Ishikawa (cell line): ENCODE measurements at regions not wholly inside any gene's neighbourhood (a gene's known extent, or its start where the extent isn't known, plus 50 kb on each side); places are given as distances from the start of the nearest gene placed in this dataset.

Experiments
- CEBPB ChIP-seq: IDR thresholded peaks from 2 replicates; pipeline ENCODE4 v1.6.1; 2012
- CREB1 ChIP-seq: IDR thresholded peaks from 2 replicates; pipeline ENCODE4 v1.6.1; 2012; ENCODE audit warnings: low read depth
- EGR1 ChIP-seq: IDR thresholded peaks from 2 replicates; pipeline ENCODE4 v1.6.1; 2012
- EP300 ChIP-seq: IDR thresholded peaks from 2 replicates; pipeline ENCODE4 v1.6.1; 2012; ENCODE audit warnings: borderline replicate concordance
- FOXM1 ChIP-seq: IDR thresholded peaks from 2 replicates; pipeline ENCODE4 v1.6.1; 2012; ENCODE audit warnings: low read depth, borderline replicate concordance
- NFIC ChIP-seq: IDR thresholded peaks from 2 replicates; pipeline ENCODE4 v1.6.1; 2012
- RAD21 ChIP-seq: IDR thresholded peaks from 2 replicates; pipeline ENCODE4 v1.6.1; 2012; ENCODE audit warnings: low read depth
- TAF1 ChIP-seq: IDR thresholded peaks from 2 replicates; pipeline ENCODE4 v1.6.1; 2012; ENCODE audit warnings: low read depth, mild to moderate bottlenecking
- TCF12 ChIP-seq: IDR thresholded peaks from 2 replicates; pipeline ENCODE4 v1.6.1; 2012; ENCODE audit warnings: low read depth
- TEAD4 ChIP-seq: IDR thresholded peaks from 2 replicates; pipeline ENCODE4 v1.6.1; 2012
- YY1 ChIP-seq: IDR thresholded peaks from 2 replicates; pipeline ENCODE4 v1.6.1; 2012; ENCODE audit warnings: low read depth
- ZBTB7A ChIP-seq: IDR thresholded peaks from 2 replicates; pipeline ENCODE4 v1.6.1; 2012; ENCODE audit warnings: low read depth
- TF ChIP-seq, protein P1 (sequence below): IDR thresholded peaks from 2 replicates; pipeline ENCODE4 v1.6.1; 2012
- TF ChIP-seq, protein P2 (sequence below): IDR thresholded peaks from 2 replicates; pipeline ENCODE4 v1.6.1; 2012
- TF ChIP-seq, protein P3 (sequence below): IDR thresholded peaks from 2 replicates; pipeline ENCODE4 v1.6.1; 2012; ENCODE audit warnings: low read depth, mild to moderate bottlenecking

DNA sequence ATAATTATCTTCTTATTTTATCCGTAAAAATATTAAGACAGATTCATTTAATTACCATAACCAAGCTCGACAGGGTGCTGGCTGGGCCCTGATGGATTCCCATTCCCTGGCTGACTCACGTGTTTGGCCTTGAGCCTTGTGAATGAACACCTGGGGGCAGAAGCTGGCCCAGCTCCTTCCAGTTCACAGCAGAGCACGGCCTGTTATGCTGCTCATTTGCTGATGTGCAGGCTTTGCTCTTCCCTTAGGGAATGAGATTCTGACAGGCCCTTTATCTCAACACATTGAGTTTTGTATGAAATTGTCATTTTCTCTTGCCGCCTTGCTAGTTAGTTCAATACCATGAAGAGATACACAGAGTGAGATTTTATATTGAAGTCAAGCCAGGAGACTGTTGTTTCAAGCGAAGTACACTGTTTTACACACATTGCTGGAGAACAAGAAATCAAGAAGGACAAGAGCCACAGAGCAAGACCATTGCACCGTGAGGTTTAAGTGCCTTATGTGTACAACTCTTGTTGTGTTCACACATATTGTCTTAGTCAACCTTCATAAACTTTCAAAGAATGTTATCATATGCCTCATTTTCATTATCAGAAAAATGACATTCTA is 1583.3 kb downstream of the STIM2 start:
- TF ChIP-seq NFIC (no peak), FOXM1 (no peak)
- TF ChIP-seq, protein P1, sequence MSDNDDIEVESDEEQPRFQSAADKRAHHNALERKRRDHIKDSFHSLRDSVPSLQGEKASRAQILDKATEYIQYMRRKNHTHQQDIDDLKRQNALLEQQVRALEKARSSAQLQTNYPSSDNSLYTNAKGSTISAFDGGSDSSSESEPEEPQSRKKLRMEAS: no peak

DNA sequence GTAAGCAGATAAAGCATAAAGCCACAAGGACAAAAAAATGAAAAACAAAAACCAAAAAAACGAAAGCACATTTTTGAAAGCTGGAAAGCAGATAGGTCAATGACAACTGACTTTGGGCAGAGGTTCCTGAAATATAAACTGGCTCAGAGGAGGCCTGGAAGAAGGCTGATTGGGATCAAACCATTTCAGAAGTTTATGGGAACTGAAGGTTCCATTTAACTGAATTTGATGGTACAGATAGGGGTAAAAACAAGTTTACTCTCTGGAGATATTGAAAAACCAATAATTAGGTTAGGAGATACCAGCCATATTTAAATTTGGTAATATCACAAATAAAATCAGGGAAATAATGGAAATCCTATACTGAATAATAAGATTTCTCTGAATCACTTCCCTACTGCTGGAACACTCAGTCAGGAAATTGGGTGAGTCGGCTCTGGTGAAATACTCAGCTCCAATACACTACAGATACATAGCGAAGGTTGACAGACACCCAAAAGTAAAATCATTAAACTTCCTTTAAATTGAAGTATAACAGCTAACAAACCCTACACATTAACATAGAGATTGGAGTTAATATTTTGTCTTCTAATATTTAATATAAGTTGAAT is 1584.3 kb downstream of the STIM2 start:
- no peak for TF ChIP-seq EP300
- TF ChIP-seq CEBPB: no peak
- no peak for TF ChIP-seq YY1
- TF ChIP-seq, protein P2, sequence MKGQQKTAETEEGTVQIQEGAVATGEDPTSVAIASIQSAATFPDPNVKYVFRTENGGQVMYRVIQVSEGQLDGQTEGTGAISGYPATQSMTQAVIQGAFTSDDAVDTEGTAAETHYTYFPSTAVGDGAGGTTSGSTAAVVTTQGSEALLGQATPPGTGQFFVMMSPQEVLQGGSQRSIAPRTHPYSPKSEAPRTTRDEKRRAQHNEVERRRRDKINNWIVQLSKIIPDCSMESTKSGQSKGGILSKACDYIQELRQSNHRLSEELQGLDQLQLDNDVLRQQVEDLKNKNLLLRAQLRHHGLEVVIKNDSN: no peak
- TF ChIP-seq, protein P3, sequence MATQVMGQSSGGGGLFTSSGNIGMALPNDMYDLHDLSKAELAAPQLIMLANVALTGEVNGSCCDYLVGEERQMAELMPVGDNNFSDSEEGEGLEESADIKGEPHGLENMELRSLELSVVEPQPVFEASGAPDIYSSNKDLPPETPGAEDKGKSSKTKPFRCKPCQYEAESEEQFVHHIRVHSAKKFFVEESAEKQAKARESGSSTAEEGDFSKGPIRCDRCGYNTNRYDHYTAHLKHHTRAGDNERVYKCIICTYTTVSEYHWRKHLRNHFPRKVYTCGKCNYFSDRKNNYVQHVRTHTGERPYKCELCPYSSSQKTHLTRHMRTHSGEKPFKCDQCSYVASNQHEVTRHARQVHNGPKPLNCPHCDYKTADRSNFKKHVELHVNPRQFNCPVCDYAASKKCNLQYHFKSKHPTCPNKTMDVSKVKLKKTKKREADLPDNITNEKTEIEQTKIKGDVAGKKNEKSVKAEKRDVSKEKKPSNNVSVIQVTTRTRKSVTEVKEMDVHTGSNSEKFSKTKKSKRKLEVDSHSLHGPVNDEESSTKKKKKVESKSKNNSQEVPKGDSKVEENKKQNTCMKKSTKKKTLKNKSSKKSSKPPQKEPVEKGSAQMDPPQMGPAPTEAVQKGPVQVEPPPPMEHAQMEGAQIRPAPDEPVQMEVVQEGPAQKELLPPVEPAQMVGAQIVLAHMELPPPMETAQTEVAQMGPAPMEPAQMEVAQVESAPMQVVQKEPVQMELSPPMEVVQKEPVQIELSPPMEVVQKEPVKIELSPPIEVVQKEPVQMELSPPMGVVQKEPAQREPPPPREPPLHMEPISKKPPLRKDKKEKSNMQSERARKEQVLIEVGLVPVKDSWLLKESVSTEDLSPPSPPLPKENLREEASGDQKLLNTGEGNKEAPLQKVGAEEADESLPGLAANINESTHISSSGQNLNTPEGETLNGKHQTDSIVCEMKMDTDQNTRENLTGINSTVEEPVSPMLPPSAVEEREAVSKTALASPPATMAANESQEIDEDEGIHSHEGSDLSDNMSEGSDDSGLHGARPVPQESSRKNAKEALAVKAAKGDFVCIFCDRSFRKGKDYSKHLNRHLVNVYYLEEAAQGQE: no peak
- TF ChIP-seq, protein P1: no peak

DNA sequence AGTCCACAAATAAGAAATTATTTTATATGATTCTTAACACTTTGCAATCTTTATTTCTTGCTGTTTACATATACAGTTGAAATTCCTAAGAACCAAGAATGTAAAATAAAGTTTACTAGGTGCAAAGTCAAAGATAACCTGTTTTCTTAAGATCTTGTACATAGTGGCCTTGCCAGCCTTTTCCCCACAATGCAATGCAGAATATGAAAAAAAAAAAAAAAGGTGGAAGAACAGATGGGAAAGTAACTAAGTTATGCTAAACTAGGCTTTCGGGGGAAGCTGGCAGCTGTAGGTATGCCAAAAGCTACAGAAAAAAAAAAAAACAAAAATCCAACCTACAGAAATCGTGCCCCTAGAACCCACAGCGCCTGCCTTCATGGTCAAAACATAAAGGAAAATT is 1588.4 kb downstream of the STIM2 start:
- TF ChIP-seq ZBTB7A: no peak
- TF ChIP-seq NFIC: no peak
- TF ChIP-seq CEBPB: no peak

DNA sequence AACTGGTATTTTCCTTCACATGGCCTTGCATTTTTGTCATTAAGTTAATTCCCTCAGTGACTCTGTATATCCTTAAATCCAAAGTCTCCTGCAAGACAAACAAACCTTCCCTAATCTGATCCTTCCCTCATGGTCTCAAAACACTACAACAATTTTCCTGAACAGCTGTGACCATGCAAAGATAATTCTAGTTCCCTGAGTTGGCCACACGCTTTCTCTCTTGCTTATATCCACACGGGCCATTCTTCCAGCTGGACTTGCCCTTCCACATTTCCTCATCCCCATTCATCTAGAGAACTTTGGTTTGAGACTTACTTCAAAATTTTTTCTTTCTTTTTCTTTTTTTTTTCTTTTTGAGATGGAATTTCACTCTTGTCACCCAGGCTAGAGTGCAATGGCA is 1590.7 kb downstream of the STIM2 start:
- TF ChIP-seq YY1: no peak
- no peak for TF ChIP-seq TEAD4
- TF ChIP-seq, protein P1: no peak
- TF ChIP-seq CEBPB: no peak
- no peak for TF ChIP-seq RAD21

DNA sequence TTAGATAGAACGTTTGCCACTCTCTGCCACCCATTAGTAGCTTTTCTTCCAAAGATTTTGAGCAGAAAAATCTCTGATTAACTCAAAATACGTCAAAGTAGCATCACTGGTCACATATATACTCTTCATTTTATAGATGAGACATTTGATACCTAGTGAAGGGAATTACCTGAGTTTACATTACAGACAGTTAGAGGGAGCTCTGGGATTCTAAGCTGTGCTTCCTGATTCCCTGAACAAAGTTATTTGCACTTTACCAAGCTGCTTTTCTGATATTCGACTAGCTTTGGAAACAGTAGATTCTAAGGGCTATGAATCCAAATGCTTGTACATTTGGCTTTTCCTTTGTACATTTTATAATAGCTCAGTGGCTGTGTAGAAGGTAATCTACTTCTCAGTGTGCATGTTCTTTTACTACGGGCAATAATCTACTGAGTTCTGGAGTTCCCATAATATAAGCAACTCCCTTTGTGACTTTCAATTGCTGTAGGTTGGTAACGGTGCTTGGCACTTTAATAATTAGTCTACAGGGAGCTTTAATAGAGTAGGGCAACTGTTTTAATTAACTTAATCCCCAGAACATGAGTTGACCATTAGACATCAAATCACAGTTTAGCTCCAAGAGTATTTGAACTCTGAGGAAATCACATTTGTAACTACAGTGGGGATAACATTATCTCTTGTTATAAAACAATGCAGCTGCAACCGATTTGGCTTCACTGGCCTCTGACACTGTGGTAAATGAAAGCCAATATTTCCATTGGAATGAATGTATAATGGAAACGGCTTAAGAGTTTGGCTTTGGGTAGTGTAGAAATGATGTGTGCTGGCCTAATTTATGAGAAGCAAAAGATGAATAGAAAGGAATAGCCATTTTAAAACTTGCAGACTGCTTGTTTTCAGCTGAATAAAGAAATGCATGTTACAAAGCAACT is 1602.4 kb downstream of the STIM2 start:
- TF ChIP-seq, protein P1: no peak
- TF ChIP-seq FOXM1: no peak
- TF ChIP-seq, protein P3: no peak
- no peak for TF ChIP-seq CREB1
- no peak for TF ChIP-seq ZBTB7A
- no peak for TF ChIP-seq TCF12
- TF ChIP-seq TEAD4: no peak
- TF ChIP-seq TAF1: no peak
- TF ChIP-seq NFIC: no peak
- TF ChIP-seq CEBPB: no peak
- TF ChIP-seq EGR1: no peak
- no peak for TF ChIP-seq RAD21
- TF ChIP-seq, protein P2: no peak
- TF ChIP-seq YY1: no peak
- no peak for TF ChIP-seq EP300

DNA sequence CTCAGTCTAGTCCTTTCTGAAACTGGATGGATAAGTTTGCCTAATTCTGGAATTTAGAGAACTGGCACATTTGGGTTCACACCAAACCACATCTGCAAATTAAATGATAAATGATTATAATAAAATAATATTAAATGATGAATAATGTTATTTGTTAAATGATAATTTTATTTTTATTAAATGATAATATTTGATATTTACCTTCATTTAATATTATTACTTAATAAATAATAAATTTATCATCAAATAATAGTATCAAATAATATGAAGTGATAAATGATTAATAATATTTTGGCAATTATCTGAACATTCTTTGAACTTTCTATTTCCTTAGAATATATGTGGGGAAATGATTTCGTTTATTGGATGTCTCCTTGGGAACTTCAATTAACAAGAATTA is 1604.2 kb downstream of the STIM2 start:
- TF ChIP-seq YY1 (no peak), EP300 (no peak), TEAD4 (no peak), CEBPB (no peak), RAD21 (no peak), FOXM1 (no peak)
